Transverse colon (tissue), 3 donors: ENCODE measurements at regions not wholly inside any gene's neighbourhood (a gene's known extent, or its start where the extent isn't known, plus 50 kb on each side); places are given as distances from the start of the nearest gene placed in this dataset.

Experiments
- POLR2A ChIP-seq: fragments of 450-650 bp; IDR thresholded peaks from one replicate; pipeline ENCODE4 v1.6.1; 2016; ENCODE audit warnings: antibody characterized with exemption, mild to moderate bottlenecking, moderate library complexity
- TF ChIP-seq, protein P1 (sequence below), 5 experiments: fragments of 200-600 bp in 3 of 5; fragments of 450-650 bp in 2 of 5; sonication (generic) in 3 of 5; IDR thresholded peaks; 1 replicate in 2 of 5; 2 replicates in 3 of 5; pipeline ENCODE4 v1.5.1; 2016 to 2017; ENCODE audit warnings: antibody characterized with exemption in 5 of 5, inconsistent platforms in 3 of 5, mild to moderate bottlenecking in 2 of 5, moderate library complexity in 1 of 5

DNA sequence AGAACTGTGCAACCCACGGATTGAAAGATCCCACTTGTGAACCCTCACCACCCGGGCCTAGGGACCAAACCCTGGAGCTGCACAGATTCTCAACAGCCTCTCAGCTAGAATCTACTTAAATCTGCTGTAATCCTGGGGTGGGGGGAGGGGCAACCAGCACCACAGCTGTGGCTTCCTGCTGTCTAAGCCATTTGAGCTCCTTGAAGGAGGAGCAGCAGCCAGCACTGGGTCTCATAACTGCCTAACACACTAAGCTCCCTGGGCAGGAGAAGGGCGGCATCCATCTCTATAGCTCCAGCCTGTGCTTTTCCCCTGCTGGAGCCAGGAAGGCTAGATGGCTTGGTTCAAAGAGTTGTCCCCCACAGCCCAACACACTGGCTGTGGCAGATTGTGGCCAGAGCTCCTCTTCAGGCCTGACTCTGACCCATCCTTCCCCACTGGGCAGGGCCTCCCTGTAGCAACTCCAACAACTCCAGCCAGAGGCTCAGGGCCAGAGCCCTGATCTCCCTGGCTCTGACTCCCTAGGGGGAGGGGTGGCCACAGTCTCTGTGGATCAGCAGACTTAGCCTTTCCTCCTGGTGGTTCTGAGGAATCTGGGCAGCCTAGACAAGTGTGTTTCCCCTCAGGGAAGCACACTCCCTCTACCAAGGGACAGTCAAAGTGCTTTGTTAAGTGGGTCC, 72.0 kb upstream of the C9orf72 start:
- TF ChIP-seq, protein P1, sequence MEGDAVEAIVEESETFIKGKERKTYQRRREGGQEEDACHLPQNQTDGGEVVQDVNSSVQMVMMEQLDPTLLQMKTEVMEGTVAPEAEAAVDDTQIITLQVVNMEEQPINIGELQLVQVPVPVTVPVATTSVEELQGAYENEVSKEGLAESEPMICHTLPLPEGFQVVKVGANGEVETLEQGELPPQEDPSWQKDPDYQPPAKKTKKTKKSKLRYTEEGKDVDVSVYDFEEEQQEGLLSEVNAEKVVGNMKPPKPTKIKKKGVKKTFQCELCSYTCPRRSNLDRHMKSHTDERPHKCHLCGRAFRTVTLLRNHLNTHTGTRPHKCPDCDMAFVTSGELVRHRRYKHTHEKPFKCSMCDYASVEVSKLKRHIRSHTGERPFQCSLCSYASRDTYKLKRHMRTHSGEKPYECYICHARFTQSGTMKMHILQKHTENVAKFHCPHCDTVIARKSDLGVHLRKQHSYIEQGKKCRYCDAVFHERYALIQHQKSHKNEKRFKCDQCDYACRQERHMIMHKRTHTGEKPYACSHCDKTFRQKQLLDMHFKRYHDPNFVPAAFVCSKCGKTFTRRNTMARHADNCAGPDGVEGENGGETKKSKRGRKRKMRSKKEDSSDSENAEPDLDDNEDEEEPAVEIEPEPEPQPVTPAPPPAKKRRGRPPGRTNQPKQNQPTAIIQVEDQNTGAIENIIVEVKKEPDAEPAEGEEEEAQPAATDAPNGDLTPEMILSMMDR (IDR thresholded peaks at IDR 0.05): no peak
- no peak for TF ChIP-seq POLR2A
